HEK293 (cell line): ENCODE measurements at regions not wholly inside any gene's neighbourhood (a gene's known extent, or its start where the extent isn't known, plus 50 kb on each side); places are given as distances from the start of the nearest gene placed in this dataset.

Experiments
- CTCF ChIA-PET: fragments of 350-600 bp; formaldehyde crosslinking; extraction: SDS; loops from one replicate; lab custom pipeline; 2021; ENCODE audit warnings: antibody characterized with exemption; lab: Yijun Ruan, JAX
- POLR2A ChIA-PET: fragments of 300-600 bp; formaldehyde crosslinking; extraction: SDS; loops from one replicate; lab custom pipeline; 2020; ENCODE audit warnings: antibody characterized with exemption, inconsistent platforms; lab: Yijun Ruan, JAX
- H3K27ac ChIP-seq: fragments of 200-500 bp; sonication (Bioruptor generic); 2 replicates; pipeline ENCODE4 v1.5.1; 2014; ENCODE audit warnings: low read depth, low read length, control low read depth, inconsistent platforms; ENCODE audit errors: extremely low read depth
- H3K36me3 ChIP-seq, 2 experiments: fragments of 200-500 bp in 1 of 2; sonication (Bioruptor generic) in 1 of 2; 1 replicate in 1 of 2; 2 replicates in 1 of 2; pipeline ENCODE4 v1.5.1; 2014 to 2017; ENCODE audit warnings: inconsistent platforms in 2 of 2, low read length in 2 of 2; ENCODE audit not compliant: control insufficient read depth in 2 of 2, insufficient read depth in 1 of 2
- H3K4me1 ChIP-seq: fragments of 200-500 bp; sonication (Bioruptor generic); 2 replicates; pipeline ENCODE4 v1.5.1; 2014; ENCODE audit warnings: mild to moderate bottlenecking, low read length, inconsistent platforms; ENCODE audit not compliant: control insufficient read depth, insufficient read depth
- H3K4me3 ChIP-seq: 2 replicates; pipeline ENCODE4 v1.5.1; 2011; ENCODE audit warnings: low read depth, mild to moderate bottlenecking, control low read depth, low read length, moderate library complexity
- H3K9me3 ChIP-seq: fragments of 200-500 bp; sonication (Bioruptor generic); 2 replicates; pipeline ENCODE4 v1.5.1; 2014; ENCODE audit warnings: low read depth, low read length, inconsistent platforms; ENCODE audit not compliant: control insufficient read depth, insufficient read depth
- GLI4 ChIP-seq: fragments of 450-650 bp; formaldehyde crosslinking; IDR thresholded peaks from 2 replicates; pipeline ENCODE4 v1.5.1; 2016; ENCODE audit warnings: missing biosample characterization, missing genetic modification characterization
- HOXC10 ChIP-seq: sonication (generic); formaldehyde crosslinking; IDR thresholded peaks from 2 replicates; pipeline ENCODE4 v1.8.1; 2023; ENCODE audit warnings: mild to moderate bottlenecking, missing genetic modification reagents
- KLF10 ChIP-seq: fragments of 450-650 bp; IDR thresholded peaks from 2 replicates; pipeline ENCODE4 v1.5.1; 2018; ENCODE audit warnings: missing biosample characterization, mild to moderate bottlenecking, missing genetic modification characterization
- PRDM10 ChIP-seq: fragments of 450-650 bp; formaldehyde crosslinking; IDR thresholded peaks from 2 replicates; pipeline ENCODE4 v1.5.1; 2016; ENCODE audit warnings: missing biosample characterization, missing genetic modification characterization
- RBAK ChIP-seq: fragments of 450-650 bp; formaldehyde crosslinking; IDR thresholded peaks from 2 replicates; pipeline ENCODE4 v1.5.1; 2016; ENCODE audit warnings: missing biosample characterization, missing genetic modification characterization
- SALL2 ChIP-seq: fragments of 450-650 bp; formaldehyde crosslinking; IDR thresholded peaks from 2 replicates; pipeline ENCODE4 v1.5.0; 2017; ENCODE audit warnings: missing biosample characterization, mild to moderate bottlenecking, missing genetic modification characterization, borderline replicate concordance
- SCRT2 ChIP-seq: fragments of 450-650 bp; formaldehyde crosslinking; IDR thresholded peaks from 2 replicates; pipeline ENCODE4 v1.5.1; 2016; ENCODE audit warnings: missing biosample characterization, missing genetic modification characterization
- SP7 ChIP-seq: fragments of 450-650 bp; formaldehyde crosslinking; IDR thresholded peaks from 2 replicates; pipeline ENCODE4 v1.5.1; 2016; ENCODE audit warnings: missing biosample characterization, missing genetic modification characterization
- ZBTB8A ChIP-seq: fragments of 450-650 bp; formaldehyde crosslinking; IDR thresholded peaks from 2 replicates; pipeline ENCODE4 v1.5.1; 2016; ENCODE audit warnings: missing biosample characterization, missing genetic modification characterization
- ZEB2 ChIP-seq: fragments of 450-650 bp; formaldehyde crosslinking; IDR thresholded peaks from 2 replicates; pipeline ENCODE4 v1.5.1; 2016; ENCODE audit warnings: missing biosample characterization, missing genetic modification characterization
- ZFP69B ChIP-seq: fragments of 450-650 bp; formaldehyde crosslinking; IDR thresholded peaks from 2 replicates; pipeline ENCODE4 v1.5.1; 2016; ENCODE audit warnings: missing biosample characterization, missing genetic modification characterization
- ZNF112 ChIP-seq: fragments of 450-650 bp; formaldehyde crosslinking; IDR thresholded peaks from 2 replicates; pipeline ENCODE4 v1.5.0; 2017; ENCODE audit warnings: missing biosample characterization, missing genetic modification characterization
- ZNF280D ChIP-seq: fragments of 450-650 bp; formaldehyde crosslinking; IDR thresholded peaks from 2 replicates; pipeline ENCODE4 v1.5.1; 2016; ENCODE audit warnings: missing biosample characterization, missing genetic modification characterization
- ZNF302 ChIP-seq: fragments of 450-650 bp; formaldehyde crosslinking; IDR thresholded peaks from 2 replicates; pipeline ENCODE4 v1.5.1; 2016; ENCODE audit warnings: missing biosample characterization, missing genetic modification characterization, low read depth
- ZNF560 ChIP-seq: fragments of 450-650 bp; formaldehyde crosslinking; IDR thresholded peaks from 2 replicates; pipeline ENCODE4 v1.5.1; 2017; ENCODE audit warnings: missing biosample characterization, missing genetic modification characterization, borderline replicate concordance
- ZNF600 ChIP-seq: fragments of 450-650 bp; formaldehyde crosslinking; IDR thresholded peaks from 2 replicates; pipeline ENCODE4 v1.5.1; 2016; ENCODE audit warnings: missing biosample characterization, missing genetic modification characterization
- ZNF692 ChIP-seq: fragments of 450-650 bp; formaldehyde crosslinking; IDR thresholded peaks from 2 replicates; pipeline ENCODE4 v1.5.1; 2016; ENCODE audit warnings: missing biosample characterization, missing genetic modification characterization
- ZNF707 ChIP-seq: fragments of 450-650 bp; formaldehyde crosslinking; IDR thresholded peaks from 2 replicates; pipeline ENCODE4 v1.5.1; 2016; ENCODE audit warnings: missing biosample characterization, missing genetic modification characterization
- ZSCAN23 ChIP-seq: fragments of 450-650 bp; formaldehyde crosslinking; IDR thresholded peaks from 2 replicates; pipeline ENCODE4 v1.5.1; 2016; ENCODE audit warnings: missing biosample characterization, missing genetic modification characterization
- TF ChIP-seq, protein P1 (sequence below): IDR thresholded peaks from 2 replicates; pipeline ENCODE4 v1.6.1; 2011; ENCODE audit warnings: mild to moderate bottlenecking, low read depth, low read length, borderline replicate concordance
- TF ChIP-seq, protein P2 (sequence below): fragments of 450-650 bp; formaldehyde crosslinking; IDR thresholded peaks from 2 replicates; pipeline ENCODE4 v1.5.1; 2017; ENCODE audit warnings: missing biosample characterization, missing genetic modification characterization
- TF ChIP-seq, protein P3 (sequence below): fragments of 450-650 bp; formaldehyde crosslinking; IDR thresholded peaks from 2 replicates; pipeline ENCODE4 v1.5.1; 2016; ENCODE audit warnings: missing biosample characterization, missing genetic modification characterization

DNA sequence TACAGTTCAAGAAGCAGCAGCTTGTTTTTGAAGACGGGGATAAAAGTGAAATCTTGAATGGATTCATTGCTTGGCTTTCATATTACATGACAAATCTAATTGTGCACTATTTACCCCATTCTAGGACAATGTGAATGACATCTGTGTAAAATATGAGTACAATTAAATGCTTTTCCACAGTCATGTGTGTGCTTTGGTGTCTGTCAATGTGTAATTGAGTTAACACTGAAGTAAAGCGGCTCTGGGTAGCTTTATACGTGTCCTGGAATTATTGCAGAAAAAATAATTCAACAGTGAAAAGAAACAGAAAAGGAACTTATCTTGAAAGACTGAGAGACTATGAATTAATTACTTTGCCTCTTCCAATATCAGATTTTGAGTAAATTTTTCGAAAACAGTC is 233.5 kb upstream of the HS3ST5 start:
- TF ChIP-seq SP7 (no peak), ZEB2 (no peak), ZBTB8A (no peak), ZNF560 (no peak), KLF10 (no peak), ZSCAN23 (no peak), SCRT2 (tag by site-specific recombination) (no peak), ZNF112 (no peak)
- Histone ChIP-seq H3K27ac (no peak overlapping the region), H3K4me3 (no peak overlapping the region), H3K36me3 (no peaks in the 10 kb centered on the region), H3K4me1 (no peaks in the 10 kb centered on the region), H3K9me3 (no peaks in the 10 kb centered on the region)
- CTCF ChIA-PET = no interaction called here
- POLR2A ChIA-PET = no interaction called here

GRCh38 chr6:114569669-114570068 is 226.8 kb upstream of the HS3ST5 start:
- Histone ChIP-seq H3K4me3 (no peak overlapping the region), H3K36me3 (no peaks in the 10 kb centered on the region), H3K27ac (no peak overlapping the region), H3K4me1 (no peaks in the 10 kb centered on the region), H3K9me3 (no peaks in the 10 kb centered on the region)
- POLR2A ChIA-PET = no interaction called here
- CTCF ChIA-PET = interaction anchor here (0.6 kb wide), 1 partner anchor 20 kb away, joined by 3 read pairs; no protein-coding TSS in a partner anchor
- TF ChIP-seq ZNF707 (tag by site-specific recombination) (no peak), ZFP69B (tag by site-specific recombination) (no peak), HOXC10 (CRISPR knock-in tag) (no peak), KLF10 (no peak), PRDM10 (no peak), ZNF692 (tag by site-specific recombination) (no peak), ZNF600 (tag by site-specific recombination) (no peak), RBAK (tag by site-specific recombination) (no peak), SALL2 (no peak), ZNF280D (no peak), GLI4 (tag by site-specific recombination) (no peak), ZNF302 (tag by site-specific recombination) (no peak)
- TF ChIP-seq, protein P1, sequence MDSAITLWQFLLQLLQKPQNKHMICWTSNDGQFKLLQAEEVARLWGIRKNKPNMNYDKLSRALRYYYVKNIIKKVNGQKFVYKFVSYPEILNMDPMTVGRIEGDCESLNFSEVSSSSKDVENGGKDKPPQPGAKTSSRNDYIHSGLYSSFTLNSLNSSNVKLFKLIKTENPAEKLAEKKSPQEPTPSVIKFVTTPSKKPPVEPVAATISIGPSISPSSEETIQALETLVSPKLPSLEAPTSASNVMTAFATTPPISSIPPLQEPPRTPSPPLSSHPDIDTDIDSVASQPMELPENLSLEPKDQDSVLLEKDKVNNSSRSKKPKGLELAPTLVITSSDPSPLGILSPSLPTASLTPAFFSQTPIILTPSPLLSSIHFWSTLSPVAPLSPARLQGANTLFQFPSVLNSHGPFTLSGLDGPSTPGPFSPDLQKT = no peak
- TF ChIP-seq, protein P2, sequence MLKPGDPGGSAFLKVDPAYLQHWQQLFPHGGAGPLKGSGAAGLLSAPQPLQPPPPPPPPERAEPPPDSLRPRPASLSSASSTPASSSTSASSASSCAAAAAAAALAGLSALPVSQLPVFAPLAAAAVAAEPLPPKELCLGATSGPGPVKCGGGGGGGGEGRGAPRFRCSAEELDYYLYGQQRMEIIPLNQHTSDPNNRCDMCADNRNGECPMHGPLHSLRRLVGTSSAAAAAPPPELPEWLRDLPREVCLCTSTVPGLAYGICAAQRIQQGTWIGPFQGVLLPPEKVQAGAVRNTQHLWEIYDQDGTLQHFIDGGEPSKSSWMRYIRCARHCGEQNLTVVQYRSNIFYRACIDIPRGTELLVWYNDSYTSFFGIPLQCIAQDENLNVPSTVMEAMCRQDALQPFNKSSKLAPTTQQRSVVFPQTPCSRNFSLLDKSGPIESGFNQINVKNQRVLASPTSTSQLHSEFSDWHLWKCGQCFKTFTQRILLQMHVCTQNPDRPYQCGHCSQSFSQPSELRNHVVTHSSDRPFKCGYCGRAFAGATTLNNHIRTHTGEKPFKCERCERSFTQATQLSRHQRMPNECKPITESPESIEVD (tag by site-specific recombination) = no peak
- TF ChIP-seq, protein P3, sequence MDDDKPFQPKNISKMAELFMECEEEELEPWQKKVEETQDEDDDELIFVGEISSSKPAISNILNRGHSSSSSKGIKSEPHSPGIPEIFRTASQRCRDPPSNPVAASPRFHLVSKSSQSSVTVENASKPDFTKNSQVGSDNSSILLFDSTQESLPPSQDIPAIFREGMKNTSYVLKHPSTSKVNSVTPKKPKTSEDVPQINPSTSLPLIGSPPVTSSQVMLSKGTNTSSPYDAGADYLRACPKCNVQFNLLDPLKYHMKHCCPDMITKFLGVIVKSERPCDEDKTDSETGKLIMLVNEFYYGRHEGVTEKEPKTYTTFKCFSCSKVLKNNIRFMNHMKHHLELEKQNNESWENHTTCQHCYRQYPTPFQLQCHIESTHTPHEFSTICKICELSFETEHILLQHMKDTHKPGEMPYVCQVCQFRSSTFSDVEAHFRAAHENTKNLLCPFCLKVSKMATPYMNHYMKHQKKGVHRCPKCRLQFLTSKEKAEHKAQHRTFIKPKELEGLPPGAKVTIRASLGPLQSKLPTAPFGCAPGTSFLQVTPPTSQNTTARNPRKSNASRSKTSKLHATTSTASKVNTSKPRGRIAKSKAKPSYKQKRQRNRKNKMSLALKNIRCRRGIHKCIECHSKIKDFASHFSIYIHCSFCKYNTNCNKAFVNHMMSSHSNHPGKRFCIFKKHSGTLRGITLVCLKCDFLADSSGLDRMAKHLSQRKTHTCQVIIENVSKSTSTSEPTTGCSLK (tag by site-specific recombination) = no peak
